Muscle of leg (tissue), 3 donors: ENCODE measurements at regions not wholly inside any gene's neighbourhood (a gene's known extent, or its start where the extent isn't known, plus 50 kb on each side); places are given as distances from the start of the nearest gene placed in this dataset.

Experiments
- DNase-seq: peaks from one replicate; pipeline ENCODE4 v3.0.0; 2013
- H3K27ac ChIP-seq: one replicate; pipeline ENCODE4 v1.5.1; 2013; ENCODE audit warnings: mild to moderate bottlenecking, low read length, control low read depth
- H3K27me3 ChIP-seq: one replicate; pipeline ENCODE4 v1.6.1; 2013; ENCODE audit warnings: low read length; ENCODE audit not compliant: control insufficient read depth, insufficient read depth
- H3K36me3 ChIP-seq: one replicate; pipeline ENCODE4 v1.6.1; 2013; ENCODE audit warnings: low read length; ENCODE audit not compliant: control insufficient read depth, insufficient read depth
- H3K4me1 ChIP-seq: one replicate; pipeline ENCODE4 v1.6.1; 2013; ENCODE audit warnings: low read length; ENCODE audit not compliant: control insufficient read depth, insufficient read depth
- H3K4me3 ChIP-seq: one replicate; pipeline ENCODE4 v1.5.1; 2013; ENCODE audit warnings: low read length, control low read depth
- H3K9me3 ChIP-seq: replicated peaks from 2 replicates; pipeline ENCODE4 v1.6.1; 2013; ENCODE audit warnings: low read depth, low read length; ENCODE audit not compliant: control insufficient read depth
- WGBS: methylation state at CpG from one replicate; pipeline ENCODE4 v1.1.5; 2013; ENCODE audit warnings: missing lambda C conversion rate; ENCODE audit not compliant: insufficient coverage; 5-methylcytosine and 5-hydroxymethylcytosine counted together

- Histone ChIP-seq H3K27me3 (no peaks in the 10 kb centered on the region), H3K9me3 (no peaks in the 10 kb centered on the region), H3K4me1 (no peaks in the 10 kb centered on the region), H3K4me3 (no peak overlapping the region), H3K36me3 (no peaks in the 10 kb centered on the region), H3K27ac (no peak overlapping the region)
- DNase-seq, result no peak
- no CpG with 5 or more reads among the region's 1 CpG for WGBS
These were observed 555.3 kb downstream of the IGSF11 start for GRCh38 chr3:118479376-118479775.

GRCh38 chr3:118480101-118480860, 554.4 kb downstream of the IGSF11 start:
- no peaks in the 10 kb centered on the region for H3K36me3 ChIP-seq
- H3K27me3 ChIP-seq, result no peaks in the 10 kb centered on the region
- no peaks in the 10 kb centered on the region for H3K9me3 ChIP-seq
- DNase-seq, result no peak
- H3K4me3 ChIP-seq, result no peak overlapping the region
- H3K27ac ChIP-seq, result no peak overlapping the region
- no CpG with 5 or more reads among the region's 4 CpGs for WGBS
- H3K4me1 ChIP-seq, result no peaks in the 10 kb centered on the region

GRCh38 chr3:118485693-118486092, 549.0 kb downstream of the IGSF11 start:
- DNase-seq, result no peak
- 72% methylated on average over 5 of the region's 5 CpGs for WGBS
- no peaks in the 10 kb centered on the region for H3K9me3 ChIP-seq
- no peak overlapping the region for H3K27ac ChIP-seq
- H3K36me3 ChIP-seq, result no peaks in the 10 kb centered on the region
- no peak overlapping the region for H3K4me3 ChIP-seq
- H3K4me1 ChIP-seq, result no peaks in the 10 kb centered on the region
- no peaks in the 10 kb centered on the region for H3K27me3 ChIP-seq

- H3K9me3 ChIP-seq, result no peaks in the 10 kb centered on the region
- WGBS, result 100% methylated on average over 1 of the region's 2 CpGs
- H3K27ac ChIP-seq, result no peak overlapping the region
- H3K27me3 ChIP-seq, result no peaks in the 10 kb centered on the region
- H3K4me3 ChIP-seq, result no peak overlapping the region
- DNase-seq, result no peak
- H3K4me1 ChIP-seq, result no peaks in the 10 kb centered on the region
- no peaks in the 10 kb centered on the region for H3K36me3 ChIP-seq
These were observed 546.9 kb downstream of the IGSF11 start for GRCh38 chr3:118487734-118488133.

GRCh38 chr3:118488732-118489131, 545.9 kb downstream of the IGSF11 start:
- no peak for DNase-seq
- no peaks in the 10 kb centered on the region for H3K36me3 ChIP-seq
- no peaks in the 10 kb centered on the region for H3K27me3 ChIP-seq

GRCh38 chr3:118495206-118495605, 539.4 kb downstream of the IGSF11 start:
- no peak overlapping the region for H3K27ac ChIP-seq
- H3K36me3 ChIP-seq, result no peaks in the 10 kb centered on the region
- no CpG with 5 or more reads among the region's 2 CpGs for WGBS
- H3K9me3 ChIP-seq, result no peaks in the 10 kb centered on the region
- H3K4me3 ChIP-seq, result no peak overlapping the region
- H3K4me1 ChIP-seq, result no peaks in the 10 kb centered on the region
- DNase-seq, result no peak
- no peaks in the 10 kb centered on the region for H3K27me3 ChIP-seq

More at GRCh38 chr3:118488732-118489131, 545.9 kb downstream of the IGSF11 start:
- H3K4me1 ChIP-seq, result no peaks in the 10 kb centered on the region
- no peak overlapping the region for H3K27ac ChIP-seq
- no peaks in the 10 kb centered on the region for H3K9me3 ChIP-seq
- 86% methylated on average over 2 of the region's 3 CpGs for WGBS
- no peak overlapping the region for H3K4me3 ChIP-seq

GRCh38 chr3:118497274-118497673, 537.4 kb downstream of the IGSF11 start:
- H3K27ac ChIP-seq, result no peak overlapping the region
- WGBS, result 88% methylated on average over 1 of the region's 3 CpGs

GRCh38 chr3:118501152-118501551, 533.5 kb downstream of the IGSF11 start:
- H3K4me3 ChIP-seq, result no peak overlapping the region
- WGBS, result 33% methylated on average over 1 of the region's 1 CpG
- no peaks in the 10 kb centered on the region for H3K4me1 ChIP-seq
- DNase-seq, result peak; percentile 29
- H3K9me3 ChIP-seq, result no peaks in the 10 kb centered on the region
- H3K36me3 ChIP-seq, result no peaks in the 10 kb centered on the region
- H3K27ac ChIP-seq, result no peak overlapping the region
- no peaks in the 10 kb centered on the region for H3K27me3 ChIP-seq

More at GRCh38 chr3:118497274-118497673, 537.4 kb downstream of the IGSF11 start:
- H3K4me1 ChIP-seq, result no peaks in the 10 kb centered on the region
- H3K4me3 ChIP-seq, result no peak overlapping the region
- no peaks in the 10 kb centered on the region for H3K27me3 ChIP-seq
- DNase-seq, result no peak
- H3K36me3 ChIP-seq, result no peaks in the 10 kb centered on the region
- no peaks in the 10 kb centered on the region for H3K9me3 ChIP-seq

GRCh38 chr3:118504906-118505305, 529.7 kb downstream of the IGSF11 start:
- Histone ChIP-seq H3K36me3 (no peaks in the 10 kb centered on the region), H3K9me3 (no peaks in the 10 kb centered on the region), H3K4me1 (no peaks in the 10 kb centered on the region), H3K4me3 (no peak overlapping the region), H3K27me3 (no peaks in the 10 kb centered on the region), H3K27ac (no peak overlapping the region)
- no CpG with 5 or more reads among the region's 1 CpG for WGBS
- no peak for DNase-seq

GRCh38 chr3:118505784-118506183, 528.9 kb downstream of the IGSF11 start:
- Histone ChIP-seq H3K4me1 (no peaks in the 10 kb centered on the region), H3K27me3 (no peaks in the 10 kb centered on the region), H3K4me3 (no peak overlapping the region), H3K9me3 (no peaks in the 10 kb centered on the region), H3K36me3 (no peaks in the 10 kb centered on the region), H3K27ac (no peak overlapping the region)
- WGBS, result no CpG with 5 or more reads among the region's 2 CpGs
- no peak for DNase-seq

GRCh38 chr3:118511402-118511801, 523.2 kb downstream of the IGSF11 start:
- Histone ChIP-seq H3K27me3 (no peaks in the 10 kb centered on the region), H3K9me3 (no peaks in the 10 kb centered on the region), H3K4me1 (no peaks in the 10 kb centered on the region), H3K4me3 (no peak overlapping the region), H3K27ac (no peak overlapping the region), H3K36me3 (no peaks in the 10 kb centered on the region)
- DNase-seq, result no peak
